GM12878 (cell line): ENCODE measurements at regions not wholly inside any gene's neighbourhood (a gene's known extent, or its start where the extent isn't known, plus 50 kb on each side); places are given as distances from the start of the nearest gene placed in this dataset.

ENCODE experiments used
- ATAC-seq: fragments of 200-7000 bp; cut with Tn5 transposase; 3 replicates; pipeline ENCODE4 v1.9.1; 2020; ENCODE audit warnings: mild to moderate bottlenecking, moderate library complexity
- BruUV-seq: library from RNA; stranded (reverse); fragments of 400-500 nt; replicated peaks from 2 replicates; lab custom pipeline; 2021; lab: Mats Ljungman, UMichigan
- CTCF ChIA-PET: fragments of 300-600 bp; sonication (Branson Sonifier 250); formaldehyde crosslinking; extraction: SDS; loops from one replicate; lab custom pipeline; 2021; ENCODE audit warnings: inconsistent platforms; lab: Yijun Ruan, JAX
- POLR2A ChIA-PET: fragments of 350-600 bp; formaldehyde crosslinking; extraction: SDS; loops from one replicate; lab custom pipeline; 2021; ENCODE audit warnings: inconsistent platforms; lab: Charles Lee
- RAD21 ChIA-PET: fragments of 300-600 bp; sonication (Branson Sonifier 250); formaldehyde crosslinking; loops from one replicate; lab custom pipeline; 2023; ENCODE audit warnings: antibody characterized with exemption; ENCODE audit not compliant: unreplicated experiment; lab: Charles Lee
- SMC1A ChIA-PET: fragments of 300-600 bp; sonication (Branson Sonifier 250); formaldehyde crosslinking; loops from one replicate; lab custom pipeline; 2023; ENCODE audit not compliant: unreplicated experiment, uncharacterized antibody; lab: Charles Lee
- DNase-seq: peaks from one replicate; pipeline ENCODE4 v3.0.0-alpha.2; 2011; ENCODE audit warnings: low read depth, low spot score
- FAIRE-seq: peaks from 3 replicates; lab custom pipeline; 2011; peaks lifted over from hg19 to GRCh38; lab: Jason Lieb, UNC
- H2AFZ ChIP-seq: 2 replicates; pipeline ENCODE4 v1.6.0; 2011; ENCODE audit warnings: low read depth, low read length, control low read depth; ENCODE audit not compliant: control insufficient read depth
- H3K27ac ChIP-seq: 2 replicates; pipeline ENCODE4 v1.5.1; 2011; ENCODE audit warnings: control low read depth; ENCODE audit not compliant: control insufficient read depth, insufficient read depth
- H3K27me3 ChIP-seq, 2 experiments: replicated peaks in 1 of 2; 2 replicates each; pipeline versions ENCODE4 v1.6.0 to v1.6.1; 2011; ENCODE audit warnings: low read length in 1 of 2; ENCODE audit not compliant: control insufficient read depth in 2 of 2, insufficient read depth in 2 of 2
- H3K36me3 ChIP-seq, 2 experiments: 2 replicates each; pipeline ENCODE4 v1.5.1; 2011; ENCODE audit warnings: low read length in 1 of 2; ENCODE audit not compliant: control insufficient read depth in 2 of 2, insufficient read depth in 2 of 2
- H3K4me1 ChIP-seq: 2 replicates; pipeline ENCODE4 v1.6.1; 2011; ENCODE audit warnings: mild to moderate bottlenecking, low read length, moderate library complexity, mixed read lengths; ENCODE audit not compliant: control insufficient read depth, insufficient read depth
- H3K4me2 ChIP-seq: 2 replicates; pipeline ENCODE4 v1.6.0; 2011; ENCODE audit warnings: control low read depth; ENCODE audit not compliant: control insufficient read depth, insufficient read depth
- H3K4me3 ChIP-seq: fragments of 200-600 bp; sonication (generic); 2 replicates; pipeline ENCODE4 v1.5.1; 2016
- H3K79me2 ChIP-seq: 2 replicates; pipeline ENCODE4 v1.6.0; 2011; ENCODE audit warnings: low read length; ENCODE audit not compliant: control insufficient read depth, insufficient read depth
- H3K9ac ChIP-seq: 2 replicates; pipeline ENCODE4 v1.8.0; 2011; ENCODE audit warnings: low read length, control low read depth, mixed read lengths; ENCODE audit not compliant: control insufficient read depth, insufficient read depth
- H3K9me3 ChIP-seq: replicated peaks from 3 replicates; pipeline ENCODE4 v1.5.1; 2011; ENCODE audit warnings: mild to moderate bottlenecking, low read length; ENCODE audit not compliant: control insufficient read depth, insufficient read depth
- H4K20me1 ChIP-seq: 2 replicates; pipeline ENCODE4 v1.6.0; 2011; ENCODE audit not compliant: control insufficient read depth, insufficient read depth
- CHD1 ChIP-seq: IDR thresholded peaks from 2 replicates; pipeline ENCODE4 v1.6.1; 2012; ENCODE audit warnings: low read depth, low read length, improper control_type of control experiment
- CUX1 ChIP-seq: IDR thresholded peaks from 2 replicates; pipeline ENCODE4 v1.6.1; 2012; ENCODE audit warnings: improper control_type of control experiment, low read depth, low read length; ENCODE audit not compliant: insufficient replicate concordance
- JUND ChIP-seq: IDR thresholded peaks from 2 replicates; pipeline ENCODE4 v1.6.1; 2012; ENCODE audit warnings: low read depth, mild to moderate bottlenecking, low read length, improper control_type of control experiment, moderate library complexity
- WGBS: methylation state at CpG from one replicate; pipeline ENCODE4 v1.1.6; 2016; ENCODE audit warnings: low lambda C conversion rate; ENCODE audit not compliant: insufficient replicate concordance, insufficient coverage; ENCODE audit errors: missing lambda C conversion rate; 5-methylcytosine and 5-hydroxymethylcytosine counted together
- in situ Hi-C: fragments of 300-500 bp; cut with MboI; formaldehyde crosslinking; loops from 9 replicates; pipeline ENCODE4 v1.14.3; 2018; ENCODE audit warnings: mixed read lengths
- intact Hi-C: fragments of 100-400 bp; cut with micrococcal nuclease; formaldehyde crosslinking; loops from one replicate; pipeline ENCODE4 v1.14.2; 2022; ENCODE audit not compliant: unreplicated experiment

- no peak for TF ChIP-seq CUX1
Observed at GRCh38 chr2:104786821-104787220, 67.1 kb upstream of the POU3F3 start (continued).

- POLR2A ChIA-PET, result no interaction called here
- no peak for DNase-seq
- 15% methylated on average over 8 of the region's 8 CpGs for WGBS
- no peaks in the 10 kb centered on the region for H3K27me3 ChIP-seq
- no peak overlapping the region for H2AFZ ChIP-seq
- CTCF ChIA-PET, result no interaction called here
- no peak overlapping the region for H3K27ac ChIP-seq
- H3K9me3 ChIP-seq, result no peaks in the 10 kb centered on the region
- H3K4me3 ChIP-seq, result no peak overlapping the region
- H3K9ac ChIP-seq, result no peak overlapping the region
- no peak for FAIRE-seq
- SMC1A ChIA-PET, result no interaction called here
- ATAC-seq, result no peak
- no peaks in the 10 kb centered on the region for H4K20me1 ChIP-seq
- TF ChIP-seq JUND (no peak), CHD1 (no peak)
- TF ChIP-seq, all 136 proteins: peak for 0
- RAD21 ChIA-PET, result no interaction called here
- no peak overlapping the region for H3K4me2 ChIP-seq
- no peaks in the 10 kb centered on the region for H3K4me1 ChIP-seq
- intact Hi-C loops (no loop called here), in situ Hi-C loops (no loop called here)
- no TSS peak for BruUV-seq
- no peaks in the 10 kb centered on the region for H3K36me3 ChIP-seq
- no peaks in the 10 kb centered on the region for H3K79me2 ChIP-seq
Observed at GRCh38 chr2:104787298-104788065, 66.4 kb upstream of the POU3F3 start.
